ENCODE measurements at regions not wholly inside any gene's neighbourhood (a gene's known extent, or its start where the extent isn't known, plus 50 kb on each side); places are given as distances from the start of the nearest gene placed in this dataset.

DNA sequence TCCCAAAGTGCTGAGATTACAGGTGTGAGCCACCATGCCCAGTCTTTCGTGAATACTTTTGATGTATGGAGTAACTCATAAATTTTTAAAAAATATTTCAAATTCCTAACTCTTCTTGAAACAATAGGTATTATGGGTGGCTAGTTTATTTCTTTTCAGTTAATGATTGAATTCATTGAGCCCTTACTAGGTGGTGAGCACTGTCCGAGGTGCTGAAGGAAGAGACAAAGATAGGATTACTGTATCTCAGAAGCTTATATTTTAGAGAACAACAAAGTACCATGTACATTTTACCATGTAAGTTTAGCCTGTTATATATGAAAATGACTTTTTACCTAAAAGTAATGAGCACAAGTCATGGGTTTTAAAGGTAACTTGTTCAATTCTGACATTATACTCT lies 418.3 kb downstream of the NPIPA7 start:
- Histone ChIP-seq H3K23ac (ENCODE audit: low read length in 2 of 2) (no peak overlapping the region), H4K8ac (ENCODE audit: low read length) (no peak overlapping the region), H2AK5ac (ENCODE audit: low read length, severe bottlenecking) (no peak overlapping the region), H2BK12ac (ENCODE audit: low read length in 2 of 2) (no peak overlapping the region), H3K18ac (ENCODE audit: low read depth in 1 of 2, low read length in 2 of 2) (no peak overlapping the region), H2BK120ac (ENCODE audit: low read depth, low read length) (no peak overlapping the region), H3K9ac (ENCODE audit: low read length) (no peak overlapping the region), H2BK5ac (ENCODE audit: low read depth, low read length, poor library complexity, severe bottlenecking) (no peak overlapping the region), H3K4ac (ENCODE audit: low read depth in 1 of 2, low read length in 2 of 2) (no peak overlapping the region), H3K36me3 (ENCODE audit: control insufficient read depth in 1 of 2, insufficient read depth in 2 of 2, low read depth in 1 of 2, low read length in 2 of 2) (no peaks in the 10 kb centered on the region), H3K27me3 (ENCODE audit: control insufficient read depth in 1 of 2, insufficient read depth in 1 of 2, low read length in 2 of 2) (no peaks in the 10 kb centered on the region), H3K27ac (ENCODE audit: low read length, poor library complexity, severe bottlenecking) (no peak overlapping the region), H3K4me2 (ENCODE audit: low read length, poor library complexity, severe bottlenecking) (no peak overlapping the region), H2BK15ac (ENCODE audit: low read depth, poor library complexity, severe bottlenecking) (no peak overlapping the region), H3K4me1 (ENCODE audit: control insufficient read depth, insufficient read depth, low read depth, low read length) (no peaks in the 10 kb centered on the region), H3K9me3 (ENCODE audit: control insufficient read depth, low read length) (peaks cover 7% of the 10 kb centered on the region), H2AFZ (ENCODE audit: low read depth, low read length) (no peak overlapping the region), H3K79me1 (replicated peaks; ENCODE audit: low read length, poor library complexity, severe bottlenecking) (no peaks in the 10 kb centered on the region), H3K14ac (ENCODE audit: low read length in 2 of 2) (no peak overlapping the region), H4K91ac (ENCODE audit: low read length) (no peak overlapping the region), H3K4me3 (ENCODE audit: insufficient read depth in 1 of 2, low read depth in 1 of 2, low read length in 2 of 2) (no peak overlapping the region)
- no CpG with 5 or more reads among the region's 2 CpGs for WGBS
- DNase-seq: no peak

DNA sequence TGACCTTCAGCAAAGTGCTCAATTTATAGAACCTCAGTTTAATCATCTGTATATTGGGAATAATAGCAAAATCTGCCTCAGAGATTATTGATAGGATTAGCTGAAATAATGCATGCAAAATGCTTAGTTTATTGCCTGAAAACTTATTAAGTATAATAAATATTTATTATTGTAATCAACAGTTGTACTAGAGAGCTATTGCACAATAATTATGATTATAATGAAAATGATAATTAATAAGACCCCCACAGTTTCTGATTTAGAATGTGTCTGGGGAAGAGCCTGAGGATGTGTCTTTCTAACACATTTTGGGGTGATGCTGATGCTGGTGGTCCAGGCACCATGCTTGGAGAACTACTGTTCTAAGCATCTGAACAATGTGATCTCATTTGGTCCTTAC lies 419.6 kb downstream of the NPIPA7 start:
- Histone ChIP-seq H3K9me3 (ENCODE audit: control insufficient read depth, low read length) (peaks cover 7% of the 10 kb centered on the region), H2AK5ac (ENCODE audit: low read length, severe bottlenecking) (no peak overlapping the region), H2BK5ac (ENCODE audit: low read depth, low read length, poor library complexity, severe bottlenecking) (no peak overlapping the region)

DNA sequence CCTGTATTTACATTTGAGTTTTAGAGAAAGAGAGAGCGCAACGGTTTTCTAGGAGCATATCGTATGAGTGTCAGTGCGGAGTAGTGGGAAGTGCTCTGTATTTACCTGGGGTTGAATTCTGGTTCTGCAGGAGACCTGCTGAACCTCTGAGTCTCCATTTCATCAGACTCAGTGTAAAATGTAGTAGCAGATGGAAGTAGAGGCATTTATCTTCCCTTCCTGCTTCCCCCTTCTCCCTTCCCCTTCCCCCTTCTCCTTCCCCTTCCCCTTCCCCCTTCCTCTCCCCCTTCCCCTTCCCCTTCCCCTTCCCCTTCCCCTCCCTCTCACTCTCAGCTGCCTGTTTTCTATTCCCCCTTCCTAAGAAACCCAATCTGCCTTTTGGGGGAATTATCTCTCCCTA lies 426.9 kb downstream of the NPIPA7 start:
- H2AK5ac ChIP-seq (ENCODE audit: low read length, severe bottlenecking): no peak overlapping the region
- no peaks in the 10 kb centered on the region for H3K27me3 ChIP-seq (ENCODE audit: control insufficient read depth in 1 of 2, insufficient read depth in 1 of 2, low read length in 2 of 2)
- no peak overlapping the region for H2BK15ac ChIP-seq (ENCODE audit: low read depth, poor library complexity, severe bottlenecking)
- H3K27ac ChIP-seq (ENCODE audit: low read length, poor library complexity, severe bottlenecking): no peak overlapping the region
- H4K91ac ChIP-seq (ENCODE audit: low read length): no peak overlapping the region
- no peak overlapping the region for H4K8ac ChIP-seq (ENCODE audit: low read length)
- no peak overlapping the region for H3K4me2 ChIP-seq (ENCODE audit: low read length, poor library complexity, severe bottlenecking)
- H2BK12ac ChIP-seq (ENCODE audit: low read length in 2 of 2): no peak overlapping the region
- WGBS: 92% methylated on average over 4 of the region's 4 CpGs
- no peak overlapping the region for H3K4me3 ChIP-seq (ENCODE audit: insufficient read depth in 1 of 2, low read depth in 1 of 2, low read length in 2 of 2)
- no peak overlapping the region for H3K4ac ChIP-seq (ENCODE audit: low read depth in 1 of 2, low read length in 2 of 2)
- no peak overlapping the region for H3K14ac ChIP-seq (ENCODE audit: low read length in 2 of 2)
- no peak overlapping the region for H2BK5ac ChIP-seq (ENCODE audit: low read depth, low read length, poor library complexity, severe bottlenecking)
- H3K79me1 ChIP-seq (replicated peaks; ENCODE audit: low read length, poor library complexity, severe bottlenecking): no peaks in the 10 kb centered on the region
- H3K9ac ChIP-seq (ENCODE audit: low read length): no peak overlapping the region
- H3K4me1 ChIP-seq (ENCODE audit: control insufficient read depth, insufficient read depth, low read depth, low read length): no peaks in the 10 kb centered on the region
- H2AFZ ChIP-seq (ENCODE audit: low read depth, low read length): no peak overlapping the region
- no peak for DNase-seq
- peaks cover 3% of the 10 kb centered on the region for H3K9me3 ChIP-seq (ENCODE audit: control insufficient read depth, low read length)
- no peak overlapping the region for H3K18ac ChIP-seq (ENCODE audit: low read depth in 1 of 2, low read length in 2 of 2)
- no peak overlapping the region for H2BK120ac ChIP-seq (ENCODE audit: low read depth, low read length)
- no peak overlapping the region for H3K23ac ChIP-seq (ENCODE audit: low read length in 2 of 2)
- no peaks in the 10 kb centered on the region for H3K36me3 ChIP-seq (ENCODE audit: control insufficient read depth in 1 of 2, insufficient read depth in 2 of 2, low read depth in 1 of 2, low read length in 2 of 2)

More for the DNA sequence above, 419.6 kb downstream of the NPIPA7 start:
- H3K14ac ChIP-seq (ENCODE audit: low read length in 2 of 2): no peak overlapping the region
- no peaks in the 10 kb centered on the region for H3K79me1 ChIP-seq (replicated peaks; ENCODE audit: low read length, poor library complexity, severe bottlenecking)
- no peak overlapping the region for H3K18ac ChIP-seq (ENCODE audit: low read depth in 1 of 2, low read length in 2 of 2)
- no peaks in the 10 kb centered on the region for H3K27me3 ChIP-seq (ENCODE audit: control insufficient read depth in 1 of 2, insufficient read depth in 1 of 2, low read length in 2 of 2)
- no peak overlapping the region for H3K4me3 ChIP-seq (ENCODE audit: insufficient read depth in 1 of 2, low read depth in 1 of 2, low read length in 2 of 2)
- no peak overlapping the region for H3K4me2 ChIP-seq (ENCODE audit: low read length, poor library complexity, severe bottlenecking)
- H3K4ac ChIP-seq (ENCODE audit: low read depth in 1 of 2, low read length in 2 of 2): no peak overlapping the region
- H2AFZ ChIP-seq (ENCODE audit: low read depth, low read length): no peak overlapping the region
- no peak for DNase-seq
- no peak overlapping the region for H2BK12ac ChIP-seq (ENCODE audit: low read length in 2 of 2)
- no peaks in the 10 kb centered on the region for H3K4me1 ChIP-seq (ENCODE audit: control insufficient read depth, insufficient read depth, low read depth, low read length)
- H3K36me3 ChIP-seq (ENCODE audit: control insufficient read depth in 1 of 2, insufficient read depth in 2 of 2, low read depth in 1 of 2, low read length in 2 of 2): no peaks in the 10 kb centered on the region
- H3K27ac ChIP-seq (ENCODE audit: low read length, poor library complexity, severe bottlenecking): no peak overlapping the region
- H4K8ac ChIP-seq (ENCODE audit: low read length): no peak overlapping the region
- H3K23ac ChIP-seq (ENCODE audit: low read length in 2 of 2): no peak overlapping the region
- no peak overlapping the region for H2BK120ac ChIP-seq (ENCODE audit: low read depth, low read length)
- H2BK15ac ChIP-seq (ENCODE audit: low read depth, poor library complexity, severe bottlenecking): no peak overlapping the region
- H3K9ac ChIP-seq (ENCODE audit: low read length): no peak overlapping the region
- H4K91ac ChIP-seq (ENCODE audit: low read length): no peak overlapping the region

DNA sequence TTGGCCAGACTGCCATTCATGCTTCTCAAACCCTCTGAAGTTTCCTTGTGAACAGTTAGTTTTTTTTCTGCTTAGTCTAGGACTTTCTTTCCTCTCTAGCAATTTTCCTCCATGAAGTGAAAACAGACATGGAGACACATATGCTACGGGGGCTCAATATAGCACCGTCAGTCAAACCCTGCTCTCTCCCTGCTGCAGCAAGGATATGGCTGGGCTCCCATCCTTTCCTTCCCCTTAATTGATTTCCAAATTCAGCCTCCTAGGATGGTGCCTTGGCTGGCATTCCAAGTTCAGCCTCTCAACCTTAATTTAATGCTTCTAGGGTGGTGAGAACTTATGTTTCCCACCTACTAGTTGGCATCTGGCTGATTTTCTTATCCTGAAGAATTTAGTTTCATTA lies 436.7 kb downstream of the NPIPA7 start:
- no peaks in the 10 kb centered on the region for H3K27me3 ChIP-seq (ENCODE audit: control insufficient read depth in 1 of 2, insufficient read depth in 1 of 2, low read length in 2 of 2)
- no peaks in the 10 kb centered on the region for H3K36me3 ChIP-seq (ENCODE audit: control insufficient read depth in 1 of 2, insufficient read depth in 2 of 2, low read depth in 1 of 2, low read length in 2 of 2)
- no peak overlapping the region for H2BK5ac ChIP-seq (ENCODE audit: low read depth, low read length, poor library complexity, severe bottlenecking)
- no peaks in the 10 kb centered on the region for H3K79me1 ChIP-seq (replicated peaks; ENCODE audit: low read length, poor library complexity, severe bottlenecking)
- peaks cover 9% of the 10 kb centered on the region for H3K9me3 ChIP-seq (ENCODE audit: control insufficient read depth, low read length)
- no peak overlapping the region for H3K4me2 ChIP-seq (ENCODE audit: low read length, poor library complexity, severe bottlenecking)
- H2BK120ac ChIP-seq (ENCODE audit: low read depth, low read length): no peak overlapping the region
- H3K4me3 ChIP-seq (ENCODE audit: insufficient read depth in 1 of 2, low read depth in 1 of 2, low read length in 2 of 2): no peak overlapping the region
- no peak overlapping the region for H3K9ac ChIP-seq (ENCODE audit: low read length)
- H4K8ac ChIP-seq (ENCODE audit: low read length): no peak overlapping the region
- no peak overlapping the region for H3K27ac ChIP-seq (ENCODE audit: low read length, poor library complexity, severe bottlenecking)
- no peak overlapping the region for H3K23ac ChIP-seq (ENCODE audit: low read length in 2 of 2)
- H3K4ac ChIP-seq (ENCODE audit: low read depth in 1 of 2, low read length in 2 of 2): no peak overlapping the region
- no peak overlapping the region for H2BK15ac ChIP-seq (ENCODE audit: low read depth, poor library complexity, severe bottlenecking)
- no peak overlapping the region for H3K18ac ChIP-seq (ENCODE audit: low read depth in 1 of 2, low read length in 2 of 2)
- no peak overlapping the region for H2AFZ ChIP-seq (ENCODE audit: low read depth, low read length)
- H2AK5ac ChIP-seq (ENCODE audit: low read length, severe bottlenecking): no peak overlapping the region
- no peak for DNase-seq
- no peak overlapping the region for H4K91ac ChIP-seq (ENCODE audit: low read length)
- H3K4me1 ChIP-seq (ENCODE audit: control insufficient read depth, insufficient read depth, low read depth, low read length): no peaks in the 10 kb centered on the region
- 73% methylated on average over 2 of the region's 2 CpGs for WGBS
- no peak overlapping the region for H2BK12ac ChIP-seq (ENCODE audit: low read length in 2 of 2)
- no peak overlapping the region for H3K14ac ChIP-seq (ENCODE audit: low read length in 2 of 2)
